ENCODE measurements at regions not wholly inside any gene's neighbourhood (a gene's known extent, or its start where the extent isn't known, plus 50 kb on each side); places are given as distances from the start of the nearest gene placed in this dataset.

DNA sequence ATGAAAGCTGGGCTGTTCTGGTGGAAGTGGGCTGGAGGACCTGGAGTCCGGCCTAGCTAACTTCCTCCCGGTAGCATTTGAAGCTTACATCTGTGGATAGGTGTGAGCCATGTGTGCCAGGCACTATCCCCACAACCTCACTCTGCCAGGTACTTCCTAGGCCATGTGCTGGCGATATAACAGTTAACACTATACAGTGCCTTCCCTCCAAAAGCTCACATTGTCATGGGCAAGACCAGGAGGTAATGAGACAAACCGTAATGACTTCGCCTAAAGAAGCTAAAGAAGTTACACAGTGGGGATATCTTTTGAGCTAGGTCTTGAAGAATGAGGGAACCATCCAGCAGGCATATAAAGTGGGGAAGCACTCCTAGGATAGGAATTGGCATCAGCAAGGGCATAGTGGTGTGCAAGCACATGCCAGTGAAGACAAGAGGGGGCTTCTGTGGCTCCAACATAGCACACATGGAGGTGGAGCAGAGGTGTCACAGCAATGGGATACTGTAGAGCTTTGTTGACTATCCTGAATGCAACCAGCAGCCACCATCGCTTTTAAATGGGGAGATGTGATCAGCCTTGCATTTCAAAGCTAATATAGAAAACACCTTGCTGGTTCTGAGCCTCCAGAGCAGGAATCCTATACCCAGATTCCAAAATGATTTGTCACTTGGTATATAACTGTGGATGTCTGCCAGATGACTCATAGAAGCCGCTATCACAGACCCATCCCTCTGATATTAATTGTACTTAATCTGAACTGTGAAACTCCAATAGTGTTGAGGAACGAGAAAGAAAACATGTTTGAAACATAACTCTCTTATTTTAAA lies 466.3 kb downstream of the LMO4 start:
- DNase-seq (ENCODE audit: low spot score in 2 of 2) = no peak
- Histone ChIP-seq H3K4me3 (no peak overlapping the region), H3K27ac (no peak overlapping the region), H3K36me3 (no peaks in the 10 kb centered on the region), H3K27me3 (no peaks in the 10 kb centered on the region), H3K9me3 (no peaks in the 10 kb centered on the region), H3K4me1 (no peaks in the 10 kb centered on the region)
- WGBS, 2 donors = 68 to 75% methylated on average over 8 of the region's 8 CpGs
- TF ChIP-seq, protein P1, sequence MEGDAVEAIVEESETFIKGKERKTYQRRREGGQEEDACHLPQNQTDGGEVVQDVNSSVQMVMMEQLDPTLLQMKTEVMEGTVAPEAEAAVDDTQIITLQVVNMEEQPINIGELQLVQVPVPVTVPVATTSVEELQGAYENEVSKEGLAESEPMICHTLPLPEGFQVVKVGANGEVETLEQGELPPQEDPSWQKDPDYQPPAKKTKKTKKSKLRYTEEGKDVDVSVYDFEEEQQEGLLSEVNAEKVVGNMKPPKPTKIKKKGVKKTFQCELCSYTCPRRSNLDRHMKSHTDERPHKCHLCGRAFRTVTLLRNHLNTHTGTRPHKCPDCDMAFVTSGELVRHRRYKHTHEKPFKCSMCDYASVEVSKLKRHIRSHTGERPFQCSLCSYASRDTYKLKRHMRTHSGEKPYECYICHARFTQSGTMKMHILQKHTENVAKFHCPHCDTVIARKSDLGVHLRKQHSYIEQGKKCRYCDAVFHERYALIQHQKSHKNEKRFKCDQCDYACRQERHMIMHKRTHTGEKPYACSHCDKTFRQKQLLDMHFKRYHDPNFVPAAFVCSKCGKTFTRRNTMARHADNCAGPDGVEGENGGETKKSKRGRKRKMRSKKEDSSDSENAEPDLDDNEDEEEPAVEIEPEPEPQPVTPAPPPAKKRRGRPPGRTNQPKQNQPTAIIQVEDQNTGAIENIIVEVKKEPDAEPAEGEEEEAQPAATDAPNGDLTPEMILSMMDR (IDR thresholded peaks at IDR 0.05) = no peak
- TF ChIP-seq POLR2A (IDR thresholded peaks at IDR 0.05) (no peak), EP300 (IDR thresholded peaks at IDR 0.05) (no peak)

DNA sequence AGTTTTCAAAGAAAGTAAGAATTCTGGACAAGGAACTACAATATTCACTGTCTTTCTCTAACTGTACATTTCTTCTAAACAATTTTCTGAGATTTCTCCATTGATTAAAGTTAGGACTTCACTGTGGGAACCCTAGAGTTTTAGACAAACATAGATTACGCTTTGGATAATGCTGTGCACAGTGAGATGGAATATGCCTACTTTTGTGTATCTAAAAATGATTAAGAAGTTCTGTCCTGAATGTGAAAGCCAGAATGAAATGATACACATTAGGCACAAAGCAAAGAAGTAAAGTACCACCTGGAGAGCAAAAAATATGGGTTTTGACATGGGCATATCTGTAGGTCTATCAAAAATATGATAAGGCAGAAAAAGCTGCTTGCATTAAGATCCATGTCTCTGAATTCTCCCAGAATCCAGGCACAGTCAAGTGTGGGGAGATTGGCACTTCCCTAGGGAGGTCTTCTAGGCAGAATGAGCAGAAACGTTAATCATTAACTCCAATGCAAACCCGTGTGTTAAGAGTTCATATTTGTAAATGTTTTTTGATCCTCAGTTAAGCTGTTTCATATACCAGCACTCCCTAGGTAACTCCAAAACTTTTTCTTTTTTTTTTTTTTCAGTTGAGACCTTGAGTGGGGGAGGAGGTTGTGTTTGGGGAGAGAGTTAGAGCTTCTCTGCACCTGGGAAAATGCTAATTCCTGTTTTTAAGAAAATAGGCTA lies 467.1 kb downstream of the LMO4 start:
- H3K36me3 ChIP-seq = no peaks in the 10 kb centered on the region
- 65 to 66% methylated on average over 3 of the region's 3 CpGs for WGBS, 2 donors
- no peaks in the 10 kb centered on the region for H3K27me3 ChIP-seq
- no peak overlapping the region for H3K27ac ChIP-seq
- no peak overlapping the region for H3K4me3 ChIP-seq
- TF ChIP-seq POLR2A (IDR thresholded peaks at IDR 0.05) (no peak), EP300 (IDR thresholded peaks at IDR 0.05) (no peak)
- TF ChIP-seq, protein P1 (IDR thresholded peaks at IDR 0.05) = no peak
- H3K9me3 ChIP-seq = no peaks in the 10 kb centered on the region
- DNase-seq (ENCODE audit: low spot score in 2 of 2) = no peak
- no peaks in the 10 kb centered on the region for H3K4me1 ChIP-seq

DNA sequence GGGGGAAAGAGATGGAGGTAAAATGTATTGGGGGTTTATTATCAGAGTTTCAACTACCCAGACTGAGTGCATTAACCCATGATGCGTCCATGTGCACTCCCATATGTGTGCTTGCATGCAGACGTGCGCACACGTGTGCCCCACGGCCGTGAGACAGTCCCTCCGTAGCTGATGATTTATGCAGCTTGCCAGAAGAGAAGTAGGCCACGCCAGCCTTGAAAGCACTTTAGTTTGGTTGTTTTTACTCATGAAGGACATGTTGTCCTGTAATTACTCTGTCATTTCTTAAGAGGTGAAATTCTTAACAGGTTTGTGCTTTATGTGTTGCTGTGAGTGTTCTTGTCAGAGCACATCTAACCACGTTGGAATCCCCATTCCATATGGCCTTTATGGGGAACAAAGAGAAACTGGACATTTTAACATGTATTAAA lies 467.8 kb downstream of the LMO4 start:
- TF ChIP-seq, protein P1 (IDR thresholded peaks at IDR 0.05) = no peak
- TF ChIP-seq POLR2A (IDR thresholded peaks at IDR 0.05) (no peak), EP300 (IDR thresholded peaks at IDR 0.05) (no peak)
- no peaks in the 10 kb centered on the region for H3K9me3 ChIP-seq
- 86 to 90% methylated on average over 9 of the region's 9 CpGs for WGBS, 2 donors

DNA sequence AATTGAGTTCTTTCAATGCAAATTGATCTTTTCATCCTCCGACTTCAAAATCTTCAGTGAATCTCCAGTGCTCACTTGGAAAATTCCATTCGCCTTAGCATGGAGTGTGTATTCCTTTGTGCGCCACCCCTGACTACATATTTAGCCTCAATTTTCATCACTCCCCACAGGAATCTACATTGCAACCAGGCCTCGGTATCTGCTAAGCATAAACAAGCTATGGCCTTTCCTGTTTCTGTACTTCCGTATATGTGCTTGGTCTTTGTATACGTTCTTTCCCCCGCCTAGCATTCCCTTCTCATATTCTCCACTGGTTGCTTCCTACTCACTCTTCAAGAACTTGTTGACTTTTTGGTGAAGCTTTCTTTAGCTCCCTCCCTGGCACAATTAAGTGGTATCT lies 470.8 kb downstream of the LMO4 start:
- TF ChIP-seq POLR2A (IDR thresholded peaks at IDR 0.05) = no peak
- TF ChIP-seq, protein P1 (IDR thresholded peaks at IDR 0.05) = no peak
- no peak for TF ChIP-seq EP300 (IDR thresholded peaks at IDR 0.05)
- WGBS, 2 donors = 89 to 92% methylated on average over 7 of the region's 7 CpGs
- no peak overlapping the region for H3K4me3 ChIP-seq

More for the DNA sequence above, 467.8 kb downstream of the LMO4 start:
- H3K4me3 ChIP-seq = no peak overlapping the region
- no peak overlapping the region for H3K27ac ChIP-seq
- H3K4me1 ChIP-seq = no peaks in the 10 kb centered on the region
- H3K27me3 ChIP-seq = no peaks in the 10 kb centered on the region
- no peak for DNase-seq (ENCODE audit: low spot score in 2 of 2)
- no peaks in the 10 kb centered on the region for H3K36me3 ChIP-seq

DNA sequence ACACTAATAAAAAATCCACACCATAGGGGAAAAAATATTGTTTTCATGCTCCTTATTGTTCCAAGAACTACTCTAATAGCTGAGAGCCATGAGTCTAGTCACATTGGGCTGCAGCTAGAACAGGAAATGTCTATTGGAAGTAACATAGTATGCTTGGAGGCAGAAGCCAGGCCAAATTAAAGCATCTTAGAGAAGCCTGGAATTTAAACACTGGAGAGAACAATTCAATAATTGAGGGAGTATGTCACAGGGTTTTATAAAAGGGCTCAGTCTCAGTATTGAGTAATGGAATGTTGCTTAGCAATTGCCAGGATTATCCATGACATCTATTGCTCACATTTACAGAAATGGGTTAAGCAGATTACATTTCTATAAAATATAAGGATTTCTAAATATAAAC lies 471.3 kb downstream of the LMO4 start:
- Histone ChIP-seq H3K36me3 (no peaks in the 10 kb centered on the region), H3K27ac (no peak overlapping the region), H3K4me3 (no peak overlapping the region), H3K4me1 (no peaks in the 10 kb centered on the region), H3K27me3 (no peaks in the 10 kb centered on the region), H3K9me3 (no peaks in the 10 kb centered on the region)
- no peak for DNase-seq (ENCODE audit: low spot score in 2 of 2)
- TF ChIP-seq, protein P1 (IDR thresholded peaks at IDR 0.05) = no peak
- TF ChIP-seq POLR2A (IDR thresholded peaks at IDR 0.05) (no peak), EP300 (IDR thresholded peaks at IDR 0.05) (no peak)

More for the DNA sequence above, 470.8 kb downstream of the LMO4 start:
- H3K9me3 ChIP-seq = no peaks in the 10 kb centered on the region
- no peak for DNase-seq (ENCODE audit: low spot score in 2 of 2)
- H3K4me1 ChIP-seq = no peaks in the 10 kb centered on the region
- no peaks in the 10 kb centered on the region for H3K36me3 ChIP-seq
- H3K27me3 ChIP-seq = no peaks in the 10 kb centered on the region
- H3K27ac ChIP-seq = no peak overlapping the region
